ENCODE measurements at regions not wholly inside any gene's neighbourhood (a gene's known extent, or its start where the extent isn't known, plus 50 kb on each side); places are given as distances from the start of the nearest gene placed in this dataset.
A peak's percentile ranks its signal among the peaks of the same experiment; 100 is the strongest.

- DNase-seq = peak in 1 of 5 experiments; percentile 58
Measured at GRCh38 chr14:65321370-65321875, 91.1 kb upstream of the FUT8 start.

GRCh38 chr14:65329481-65329880 lies 83.0 kb upstream of the FUT8 start:
- DNase-seq = no peak

- no peak for DNase-seq
Measured at GRCh38 chr14:65329911-65330310, 82.6 kb upstream of the FUT8 start.

GRCh38 chr14:65330416-65330815 lies 82.1 kb upstream of the FUT8 start:
- DNase-seq = no peak

- no peak for DNase-seq
Measured at GRCh38 chr14:65331652-65332051, 80.9 kb upstream of the FUT8 start.

- no peak for DNase-seq
Measured at GRCh38 chr14:65332141-65332871, 80.2 kb upstream of the FUT8 start.

GRCh38 chr14:65333943-65334687 lies 78.4 kb upstream of the FUT8 start:
- no peak for DNase-seq

- DNase-seq = no peak
Measured at GRCh38 chr14:65334765-65335410, 77.6 kb upstream of the FUT8 start.

- DNase-seq = no peak
Measured at GRCh38 chr14:65335411-65335947, 77.1 kb upstream of the FUT8 start.

GRCh38 chr14:65336191-65336591 lies 76.3 kb upstream of the FUT8 start:
- peak in 2 of 5 experiments; percentile 7 to 90 for DNase-seq

GRCh38 chr14:65339866-65340265 lies 72.7 kb upstream of the FUT8 start:
- no peak for DNase-seq

GRCh38 chr14:65344011-65344410 lies 68.5 kb upstream of the FUT8 start:
- DNase-seq = no peak

- DNase-seq = no peak
Measured at GRCh38 chr14:65345266-65345665, 67.3 kb upstream of the FUT8 start.

GRCh38 chr14:65346474-65346873 lies 66.1 kb upstream of the FUT8 start:
- no peak for DNase-seq

- DNase-seq = no peak
Measured at GRCh38 chr14:65346895-65347294, 65.6 kb upstream of the FUT8 start.

- no peak for DNase-seq
Measured at GRCh38 chr14:65348137-65348536, 64.4 kb upstream of the FUT8 start.

- no peak for DNase-seq
Measured at GRCh38 chr14:65349100-65349499, 63.4 kb upstream of the FUT8 start.

- no peak for DNase-seq
Measured at GRCh38 chr14:65351493-65352194, 60.9 kb upstream of the FUT8 start.

GRCh38 chr14:65352964-65353530 lies 59.5 kb upstream of the FUT8 start:
- DNase-seq = peak in 1 of 5 experiments; percentile 30

GRCh38 chr14:65354131-65354530 lies 58.4 kb upstream of the FUT8 start:
- no peak for DNase-seq

GRCh38 chr14:65354715-65355114 lies 57.8 kb upstream of the FUT8 start:
- no peak for DNase-seq

- DNase-seq = peak in 2 of 5 experiments; percentile 13 to 45
Measured at GRCh38 chr14:65356327-65356836, 56.1 kb upstream of the FUT8 start.
